H9 (cell line): ENCODE measurements at regions not wholly inside any gene's neighbourhood (a gene's known extent, or its start where the extent isn't known, plus 50 kb on each side); places are given as distances from the start of the nearest gene placed in this dataset.

Experiments
- DNase-seq: peaks from one replicate; pipeline ENCODE4 v3.0.0-alpha.2; 2017
- H2AFZ ChIP-seq: one replicate; pipeline ENCODE4 v1.6.1; 2013; ENCODE audit warnings: mild to moderate bottlenecking, low read length, control low read depth, moderate library complexity
- H2AK5ac ChIP-seq: 2 replicates; pipeline ENCODE4 v1.6.1; 2013; ENCODE audit warnings: low read length, control low read depth, mixed read lengths; ENCODE audit not compliant: insufficient read length
- H2BK120ac ChIP-seq: one replicate; pipeline ENCODE4 v1.6.1; 2013; ENCODE audit warnings: low read depth, mild to moderate bottlenecking, low read length, control low read depth, inconsistent platforms; ENCODE audit not compliant: poor library complexity, severe bottlenecking
- H2BK12ac ChIP-seq: 2 replicates; pipeline ENCODE4 v1.6.1; 2013; ENCODE audit warnings: low read length, control low read depth, mixed read lengths, low read depth; ENCODE audit not compliant: insufficient read length
- H2BK15ac ChIP-seq: 2 replicates; pipeline ENCODE4 v1.6.1; 2013; ENCODE audit warnings: low read depth, low read length, control low read depth
- H2BK20ac ChIP-seq: one replicate; pipeline ENCODE4 v1.6.1; 2013; ENCODE audit warnings: low read depth, mild to moderate bottlenecking, low read length, control low read depth, inconsistent platforms; ENCODE audit not compliant: poor library complexity, severe bottlenecking
- H2BK5ac ChIP-seq: 2 replicates; pipeline ENCODE4 v1.6.1; 2013; ENCODE audit warnings: low read length, control low read depth, mixed read lengths; ENCODE audit not compliant: insufficient read length
- H3K14ac ChIP-seq: 2 replicates; pipeline ENCODE4 v1.6.1; 2013; ENCODE audit warnings: low read length, control low read depth; ENCODE audit not compliant: insufficient read depth
- H3K18ac ChIP-seq: 2 replicates; pipeline ENCODE4 v1.6.1; 2013; ENCODE audit warnings: low read depth, mild to moderate bottlenecking, mixed read lengths, low read length, control low read depth; ENCODE audit not compliant: insufficient read length
- H3K23ac ChIP-seq: 2 replicates; pipeline ENCODE4 v1.6.1; 2013; ENCODE audit warnings: low read length, control low read depth, mixed read lengths, low read depth; ENCODE audit not compliant: insufficient read length
- H3K23me2 ChIP-seq: 2 replicates; pipeline ENCODE4 v1.6.1; 2013; ENCODE audit warnings: low read depth, mild to moderate bottlenecking, mixed read lengths, low read length, control low read depth; ENCODE audit not compliant: insufficient read length, poor library complexity, severe bottlenecking
- H3K27ac ChIP-seq: 2 replicates; pipeline ENCODE4 v1.5.1; 2013; ENCODE audit warnings: low read length, control low read depth, mixed read lengths, low read depth; ENCODE audit not compliant: insufficient read length
- H3K27me3 ChIP-seq: 2 replicates; pipeline ENCODE4 v1.6.1; 2013; ENCODE audit warnings: low read length, control low read depth, inconsistent platforms; ENCODE audit not compliant: insufficient read depth
- H3K4ac ChIP-seq: 2 replicates; pipeline ENCODE4 v1.6.1; 2013; ENCODE audit warnings: low read depth, mild to moderate bottlenecking, control low read depth, inconsistent platforms, low read length, moderate library complexity
- H3K4me1 ChIP-seq: 2 replicates; pipeline ENCODE4 v1.6.1; 2013; ENCODE audit warnings: low read length, control low read depth, inconsistent platforms; ENCODE audit not compliant: insufficient read depth
- H3K4me2 ChIP-seq: 2 replicates; pipeline ENCODE4 v1.6.1; 2013; ENCODE audit warnings: low read length, control low read depth, mixed read lengths; ENCODE audit not compliant: insufficient read length, insufficient read depth
- H3K56ac ChIP-seq: 2 replicates; pipeline ENCODE4 v1.6.1; 2013; ENCODE audit warnings: low read depth, mild to moderate bottlenecking, mixed read lengths, low read length, control low read depth; ENCODE audit not compliant: insufficient read length
- H3K79me1 ChIP-seq: 2 replicates; pipeline ENCODE4 v1.6.1; 2013; ENCODE audit warnings: low read depth, mild to moderate bottlenecking, moderate library complexity, low read length, control low read depth, inconsistent platforms; ENCODE audit not compliant: insufficient read depth, poor library complexity, severe bottlenecking
- H3K79me2 ChIP-seq: 2 replicates; pipeline ENCODE4 v1.6.1; 2013; ENCODE audit warnings: low read length, control low read depth, inconsistent platforms; ENCODE audit not compliant: insufficient read depth
- H3K9ac ChIP-seq: 2 replicates; pipeline ENCODE4 v1.6.1; 2013; ENCODE audit warnings: low read length, control low read depth, mixed read lengths; ENCODE audit not compliant: insufficient read length; ENCODE audit errors: extremely low read depth
- H3K9me3 ChIP-seq: one replicate; pipeline ENCODE4 v1.6.1; 2013; ENCODE audit warnings: low read depth, low read length, inconsistent platforms; ENCODE audit not compliant: control insufficient read depth
- H3T11ph ChIP-seq: one replicate; pipeline ENCODE4 v1.6.1; 2013; ENCODE audit warnings: mild to moderate bottlenecking, low read length, control low read depth, inconsistent platforms
- H4K20me1 ChIP-seq: one replicate; pipeline ENCODE4 v1.6.1; 2013; ENCODE audit not compliant: control insufficient read depth, insufficient read length, insufficient read depth
- H4K5ac ChIP-seq: 2 replicates; pipeline ENCODE4 v1.6.1; 2013; ENCODE audit warnings: low read depth, mild to moderate bottlenecking, mixed read lengths, low read length, control low read depth; ENCODE audit not compliant: insufficient read length
- H4K8ac ChIP-seq: replicated peaks from 2 replicates; pipeline ENCODE4 v1.6.1; 2013; ENCODE audit warnings: low read length, control low read depth, mixed read lengths, low read depth; ENCODE audit not compliant: insufficient read length
- H4K91ac ChIP-seq: 2 replicates; pipeline ENCODE4 v1.6.1; 2013; ENCODE audit warnings: low read depth, mild to moderate bottlenecking, moderate library complexity, mixed read lengths, low read length, control low read depth; ENCODE audit not compliant: insufficient read length
- H3K27ac Mint-ChIP-seq, 3 experiments: 2 replicates in 2 of 3; 3 replicates in 1 of 3; pipeline ENCODE4 v1.8.0; 2020 to 2021; ENCODE audit warnings: mixed read lengths in 3 of 3, mild to moderate bottlenecking in 1 of 3, moderate library complexity in 1 of 3
- H3K27me3 Mint-ChIP-seq: 2 replicates; pipeline ENCODE4 v1.8.0; 2021; ENCODE audit warnings: low read depth, mild to moderate bottlenecking, moderate library complexity, mixed read lengths
- H3K36me3 Mint-ChIP-seq, 3 experiments: 2 replicates in 2 of 3; 3 replicates in 1 of 3; pipeline ENCODE4 v1.8.0; 2020 to 2021; ENCODE audit warnings: low read depth in 3 of 3, mixed read lengths in 3 of 3; ENCODE audit not compliant: insufficient read depth in 1 of 3
- H3K4me1 Mint-ChIP-seq, 2 experiments: 2 replicates each; pipeline ENCODE4 v1.8.0; 2020; ENCODE audit warnings: mixed read lengths in 2 of 2
- H3K4me3 Mint-ChIP-seq, 2 experiments: 2 replicates in 1 of 2; 3 replicates in 1 of 2; pipeline ENCODE4 v1.8.0; 2020 to 2021; ENCODE audit warnings: mild to moderate bottlenecking in 2 of 2, mixed read lengths in 2 of 2, moderate library complexity in 1 of 2
- H3K9me3 Mint-ChIP-seq, 2 experiments: 2 replicates in 1 of 2; 3 replicates in 1 of 2; pipeline ENCODE4 v1.8.0; 2020; ENCODE audit warnings: mild to moderate bottlenecking in 2 of 2, mixed read lengths in 2 of 2, moderate library complexity in 1 of 2
- CTCF ChIP-seq: fragments of 200-600 bp; sonication (generic); conservative IDR thresholded peaks from 3 replicates; pipeline ENCODE4 v1.8.0; 2021; ENCODE audit warnings: antibody characterized with exemption, mild to moderate bottlenecking
- WGBS: extraction: QIAGEN DNeasy Blood & Tissue Kit; methylation state at CpG from one replicate; pipeline ENCODE4 v1.1.7; 2013; ENCODE audit warnings: missing lambda C conversion rate, low lambda C conversion rate, mixed read lengths; ENCODE audit not compliant: insufficient read length; ENCODE audit errors: extremely low coverage; 5-methylcytosine and 5-hydroxymethylcytosine counted together

- no peaks in the 10 kb centered on the region for H3K4me1 ChIP-seq
- no peaks in the 10 kb centered on the region for H3K27me3 ChIP-seq
- no peak overlapping the region for H3K18ac ChIP-seq
- no peak overlapping the region for H3K9ac ChIP-seq
- no peaks in the 10 kb centered on the region for H3K79me1 ChIP-seq
- no peak overlapping the region for H2BK5ac ChIP-seq
- no peak overlapping the region for H2BK120ac ChIP-seq
- Mint-ChIP-seq H3K9me3 (peaks cover 25% of the 10 kb centered on the region in 2 experiments), H3K4me3 (no peak overlapping the region), H3K27me3 (peaks cover 2% of the 10 kb centered on the region; the same call in 1 of the 2 replicates), H3K36me3 (peaks cover 0 to 26% (median 10%) of the 10 kb centered on the region in 3 experiments; a peak in 5 of 7 replicates), H3K27ac (no peak overlapping the region), H3K4me1 (no peaks in the 10 kb centered on the region)
- no peak overlapping the region for H4K91ac ChIP-seq
- H2AFZ ChIP-seq: no peak overlapping the region
- no CpG with 5 or more reads among the region's 5 CpGs for WGBS
- no peak overlapping the region for H2BK12ac ChIP-seq
- no peaks in the 10 kb centered on the region for H3K9me3 ChIP-seq
- H4K8ac ChIP-seq: no peak overlapping the region
- DNase-seq: no peak
- no peaks in the 10 kb centered on the region for H3K79me2 ChIP-seq
- no peak overlapping the region for H3K56ac ChIP-seq
- H2AK5ac ChIP-seq: no peak overlapping the region
- H4K20me1 ChIP-seq: no peaks in the 10 kb centered on the region
- no peak overlapping the region for H2BK15ac ChIP-seq
- no peaks in the 10 kb centered on the region for H3K23me2 ChIP-seq
- H3K4ac ChIP-seq: no peak overlapping the region
- no peak overlapping the region; the same call in 1 of the 2 replicates for H3K14ac ChIP-seq
- H3K23ac ChIP-seq: no peak overlapping the region
- no peak for TF ChIP-seq CTCF
- H4K5ac ChIP-seq: no peak overlapping the region
- H3T11ph ChIP-seq: no peak overlapping the region
- no peak overlapping the region for H2BK20ac ChIP-seq
- H3K27ac ChIP-seq: no peak overlapping the region
- no peak overlapping the region for H3K4me2 ChIP-seq
These were observed 1116.2 kb downstream of the FLRT2 start for GRCh38 chr14:86646125-86646524.
